Ammon's horn (tissue), 1 donor: ENCODE measurements at regions not wholly inside any gene's neighbourhood (a gene's known extent, or its start where the extent isn't known, plus 50 kb on each side); places are given as distances from the start of the nearest gene placed in this dataset.
"Not testable (repeated sequence)": the region's sequence is repeated elsewhere in the genome, so short reads cannot be mapped to it uniquely, and the experiment has no call there.

ENCODE experiments used
- DNase-seq: peaks from one replicate; pipeline ENCODE4 v3.0.0-alpha.2; 2016; ENCODE audit warnings: low spot score

DNA sequence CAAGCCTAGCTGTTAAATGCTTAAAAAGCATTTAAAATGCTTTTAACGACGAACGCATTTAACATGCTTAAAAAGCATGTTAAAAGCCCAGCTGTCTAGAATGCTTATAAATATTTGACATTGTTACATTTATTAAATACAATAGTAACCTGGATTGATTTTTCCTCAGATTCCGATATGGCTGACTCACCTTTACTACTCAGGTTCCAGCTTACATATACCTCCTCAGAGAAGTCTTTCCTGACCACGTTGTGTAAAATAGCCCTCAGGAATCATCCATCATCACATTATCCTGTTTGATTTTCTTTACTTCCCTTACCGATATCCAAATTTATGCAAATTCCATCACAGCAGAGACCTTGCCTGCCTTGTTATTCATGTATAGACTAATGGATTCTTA, 51.4 kb downstream of the SLC41A2 start:
- DNase-seq: no peak

DNA sequence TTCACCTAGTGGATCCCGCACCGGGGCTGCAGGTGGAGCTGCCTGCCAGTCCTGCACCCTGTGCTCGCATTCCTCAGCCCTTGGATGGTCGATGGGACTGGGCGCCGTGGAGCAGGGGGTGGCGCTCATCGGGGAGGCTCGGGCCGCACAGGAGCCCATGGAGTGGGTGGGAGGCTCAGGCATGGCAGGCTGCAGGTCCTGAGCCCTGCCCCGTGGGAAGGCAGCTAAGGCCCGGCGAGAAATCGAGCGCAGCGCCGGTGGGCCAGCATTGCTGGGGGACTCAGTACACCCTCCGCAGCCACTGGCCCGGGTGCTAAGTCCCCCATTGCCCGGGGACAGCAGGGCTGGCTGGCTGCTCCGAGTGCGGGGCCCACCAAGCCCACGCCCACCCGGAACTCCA, 52.6 kb downstream of the SLC41A2 start:
- DNase-seq: not testable (repeated sequence)

DNA sequence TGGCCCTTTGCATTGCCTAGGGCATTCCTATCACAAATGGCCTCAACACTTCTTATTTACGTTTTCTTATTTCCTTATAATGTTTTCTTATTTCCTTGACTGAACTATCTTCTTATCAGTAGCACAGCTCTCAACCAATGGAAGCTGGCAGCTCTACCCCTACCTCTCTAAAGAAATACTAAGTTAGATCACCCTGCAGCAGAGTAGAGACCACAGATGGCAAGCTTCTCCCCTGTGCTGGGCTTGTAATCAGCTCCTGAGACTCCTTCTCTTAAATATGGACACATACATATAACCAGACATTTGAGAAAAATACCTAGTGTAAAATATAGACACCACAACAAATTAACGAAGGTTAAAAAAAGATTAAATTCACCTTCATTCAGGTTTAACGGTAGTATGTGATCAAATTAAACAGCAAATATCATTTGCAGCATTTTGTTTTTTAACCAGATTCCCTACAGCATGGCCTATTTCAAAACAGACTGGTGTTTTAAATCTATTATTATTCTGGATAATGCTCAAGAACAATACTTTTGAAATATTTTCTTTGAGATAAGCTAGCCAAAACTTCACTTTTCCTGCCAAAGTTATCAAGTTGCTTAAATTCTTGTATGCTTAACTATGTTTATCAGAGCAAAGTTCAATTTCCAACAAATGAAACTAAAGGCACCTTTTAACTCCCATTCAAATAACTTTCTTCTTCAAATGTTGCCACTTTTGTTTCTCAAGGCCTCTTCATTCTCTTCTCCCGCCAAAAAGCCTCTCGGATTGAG, 54.3 kb downstream of the SLC41A2 start:
- no peak for DNase-seq

DNA sequence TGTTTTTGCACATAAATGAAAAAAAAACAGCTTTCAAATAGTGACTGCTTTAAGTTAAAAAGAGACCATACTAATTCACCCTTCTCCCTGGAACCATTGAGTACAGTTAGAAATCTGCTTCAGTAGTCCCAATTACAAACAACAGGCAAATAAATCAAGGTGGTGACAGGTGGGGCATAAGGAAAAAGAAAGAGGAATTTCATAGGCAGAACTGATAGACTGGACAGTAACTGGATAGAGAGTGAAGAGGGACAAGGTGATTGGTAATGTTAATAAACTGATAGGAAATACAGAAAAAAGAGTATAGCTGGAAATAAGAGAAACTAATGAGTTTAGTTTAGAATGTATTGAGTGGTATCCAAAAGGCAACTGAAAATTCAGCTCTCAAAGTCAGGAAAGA, 56.0 kb downstream of the SLC41A2 start:
- no peak for DNase-seq

DNA sequence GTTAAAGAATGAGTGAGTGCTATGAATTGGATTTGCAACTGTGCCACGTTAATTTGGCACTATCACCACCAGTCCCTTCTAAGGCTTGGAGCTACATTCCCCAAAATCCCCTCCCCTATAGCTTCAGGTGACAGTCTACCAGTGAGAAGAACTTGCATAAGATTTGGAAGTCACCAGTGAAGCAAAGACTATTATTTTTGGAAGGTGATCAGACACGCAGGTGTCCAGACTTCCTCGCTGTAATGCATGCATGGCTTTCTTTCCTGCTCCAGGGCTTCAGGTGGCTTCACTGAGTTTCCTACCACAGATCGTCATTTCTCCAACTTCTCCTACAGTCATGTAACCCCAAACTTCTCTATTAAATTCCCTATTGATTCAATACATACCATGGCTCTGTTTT, 61.4 kb downstream of the SLC41A2 start:
- no peak for DNase-seq

DNA sequence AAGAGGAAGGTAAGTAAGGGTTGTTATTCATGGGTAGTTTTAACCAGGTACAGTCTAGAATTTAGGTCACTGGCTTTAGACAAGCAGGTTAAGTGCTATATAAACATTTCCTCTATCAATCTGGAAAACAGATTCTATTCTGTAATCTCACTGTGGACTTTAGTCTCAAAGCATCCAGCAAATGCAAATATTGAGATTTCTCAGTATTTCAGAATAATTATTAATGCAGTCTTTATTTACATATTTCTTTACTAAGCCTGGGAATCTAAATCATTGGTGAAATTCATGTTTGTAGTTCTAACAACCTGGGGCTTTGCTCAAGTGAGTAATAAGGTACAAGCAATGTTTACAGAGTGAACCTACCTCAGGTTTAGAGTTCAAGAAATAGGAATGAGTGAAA, 61.9 kb downstream of the SLC41A2 start:
- no peak for DNase-seq

DNA sequence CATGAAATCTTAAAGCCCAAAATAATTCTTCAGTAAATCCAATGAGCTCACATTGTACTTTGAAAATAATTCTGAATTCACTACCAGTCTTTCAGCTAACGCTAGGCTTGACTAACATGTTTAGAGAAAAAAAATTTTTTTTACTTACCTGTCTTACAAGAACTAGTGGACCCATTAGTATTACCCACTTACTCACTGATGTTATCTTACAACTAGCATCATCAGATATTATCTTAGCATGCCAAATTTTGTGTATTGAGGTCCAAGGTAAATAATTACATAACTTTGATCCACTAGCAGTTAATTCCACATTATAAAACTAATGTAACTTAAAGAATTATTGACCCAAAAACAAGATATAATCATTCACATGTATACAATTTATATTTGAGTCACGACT, 62.7 kb downstream of the SLC41A2 start:
- no peak for DNase-seq

DNA sequence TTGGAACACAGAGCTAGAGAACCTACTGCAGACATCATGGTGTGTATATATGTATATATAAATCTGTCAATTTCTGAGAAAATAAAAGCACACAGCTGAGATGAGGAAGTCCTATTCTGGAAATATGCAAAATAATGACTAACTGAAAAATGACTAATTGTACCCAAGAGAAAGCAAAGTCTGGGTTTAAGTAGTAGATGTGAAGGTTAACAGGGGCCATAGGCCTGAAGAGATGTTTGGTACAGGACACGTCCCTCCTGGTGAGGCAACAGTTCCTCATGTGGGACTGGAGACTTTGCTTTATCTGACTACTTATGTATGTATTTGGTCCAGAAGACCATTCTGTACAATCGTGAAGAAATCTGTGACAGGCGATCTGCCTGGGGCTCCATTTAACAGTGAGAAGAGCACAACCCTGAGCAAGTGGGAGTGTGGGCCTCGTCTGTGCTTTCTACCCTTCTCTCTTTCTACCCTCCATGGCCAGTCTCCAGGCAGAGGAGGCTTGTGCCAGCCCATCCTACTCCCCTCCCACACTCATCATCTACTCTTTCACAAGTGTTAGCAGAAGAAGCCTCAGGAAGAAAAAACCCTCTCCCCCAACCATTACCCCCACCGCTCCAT, 67.5 kb downstream of the SLC41A2 start:
- no peak for DNase-seq

DNA sequence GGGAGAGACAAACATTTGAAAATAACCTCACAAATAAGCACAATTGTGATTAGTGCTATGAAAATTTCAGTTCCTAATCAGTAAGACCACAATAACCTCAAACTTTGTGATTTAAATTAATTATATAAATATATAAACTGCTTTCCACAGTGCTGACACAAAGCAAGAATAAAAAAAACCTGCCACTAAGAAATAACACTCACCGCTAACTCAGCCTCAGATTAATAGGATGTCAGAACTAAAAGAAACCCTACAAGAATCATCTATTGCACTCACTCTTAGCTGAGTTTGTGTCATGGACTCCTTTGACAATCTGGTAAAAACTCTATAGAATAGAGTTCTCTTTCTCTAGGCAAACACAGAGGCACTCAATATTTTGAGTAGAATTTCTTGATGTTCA, 68.4 kb downstream of the SLC41A2 start:
- no peak for DNase-seq

DNA sequence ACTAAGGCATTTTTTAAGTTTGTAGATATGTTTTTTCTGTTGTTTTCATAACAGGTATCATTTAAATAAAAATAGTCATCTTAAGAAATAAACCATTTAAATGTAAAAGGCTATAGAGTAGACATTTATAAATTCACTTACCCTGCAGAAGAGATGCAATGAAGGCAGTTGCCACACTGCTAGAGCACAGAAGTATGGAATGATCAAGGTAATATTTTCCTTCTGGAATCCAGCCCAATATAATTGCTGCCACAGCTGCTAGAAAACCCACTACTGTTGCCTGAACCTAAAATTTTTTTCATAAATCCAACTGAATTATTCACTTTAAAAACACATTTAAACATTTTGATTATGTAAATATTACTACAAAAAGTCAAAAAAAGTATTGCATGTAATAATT, 69.2 kb downstream of the SLC41A2 start:
- DNase-seq: no peak

DNA sequence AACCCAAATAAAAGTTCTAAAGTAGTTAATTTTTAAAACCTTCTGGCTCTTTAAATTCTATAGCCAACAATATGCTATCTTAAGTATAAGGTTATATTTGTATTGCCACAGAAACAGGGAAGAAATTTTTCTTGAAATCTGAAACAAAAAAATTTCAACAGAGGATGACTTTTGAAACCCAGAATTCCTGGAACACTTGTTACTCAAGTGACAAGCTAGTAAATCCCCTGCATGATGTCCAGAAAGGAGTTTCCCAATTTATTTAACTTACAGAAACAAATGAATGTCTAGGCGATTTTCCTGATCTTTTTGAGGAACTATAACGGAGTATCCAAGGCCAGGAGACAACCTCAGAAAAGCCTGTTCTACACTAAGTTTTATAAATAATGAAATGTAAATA, 69.6 kb downstream of the SLC41A2 start:
- DNase-seq: no peak

DNA sequence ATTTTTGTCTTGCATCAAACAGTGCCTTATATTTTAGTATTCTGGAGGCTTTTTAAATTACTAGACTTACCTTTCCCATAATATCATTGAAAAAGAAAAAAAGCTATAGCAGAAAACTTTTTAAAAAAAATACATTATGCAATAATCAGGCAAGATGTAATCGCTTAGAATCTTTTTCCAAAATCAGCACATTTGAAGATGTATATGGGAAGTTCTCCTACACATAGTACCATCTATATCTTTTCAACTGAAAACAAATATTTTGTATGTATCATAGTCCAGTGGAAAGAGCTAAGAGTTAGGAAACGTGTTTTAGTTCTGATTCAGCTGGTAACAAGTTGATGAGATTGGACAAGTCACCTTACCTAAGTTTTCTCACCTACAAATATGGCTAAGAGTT, 70.6 kb downstream of the SLC41A2 start:
- DNase-seq: no peak

DNA sequence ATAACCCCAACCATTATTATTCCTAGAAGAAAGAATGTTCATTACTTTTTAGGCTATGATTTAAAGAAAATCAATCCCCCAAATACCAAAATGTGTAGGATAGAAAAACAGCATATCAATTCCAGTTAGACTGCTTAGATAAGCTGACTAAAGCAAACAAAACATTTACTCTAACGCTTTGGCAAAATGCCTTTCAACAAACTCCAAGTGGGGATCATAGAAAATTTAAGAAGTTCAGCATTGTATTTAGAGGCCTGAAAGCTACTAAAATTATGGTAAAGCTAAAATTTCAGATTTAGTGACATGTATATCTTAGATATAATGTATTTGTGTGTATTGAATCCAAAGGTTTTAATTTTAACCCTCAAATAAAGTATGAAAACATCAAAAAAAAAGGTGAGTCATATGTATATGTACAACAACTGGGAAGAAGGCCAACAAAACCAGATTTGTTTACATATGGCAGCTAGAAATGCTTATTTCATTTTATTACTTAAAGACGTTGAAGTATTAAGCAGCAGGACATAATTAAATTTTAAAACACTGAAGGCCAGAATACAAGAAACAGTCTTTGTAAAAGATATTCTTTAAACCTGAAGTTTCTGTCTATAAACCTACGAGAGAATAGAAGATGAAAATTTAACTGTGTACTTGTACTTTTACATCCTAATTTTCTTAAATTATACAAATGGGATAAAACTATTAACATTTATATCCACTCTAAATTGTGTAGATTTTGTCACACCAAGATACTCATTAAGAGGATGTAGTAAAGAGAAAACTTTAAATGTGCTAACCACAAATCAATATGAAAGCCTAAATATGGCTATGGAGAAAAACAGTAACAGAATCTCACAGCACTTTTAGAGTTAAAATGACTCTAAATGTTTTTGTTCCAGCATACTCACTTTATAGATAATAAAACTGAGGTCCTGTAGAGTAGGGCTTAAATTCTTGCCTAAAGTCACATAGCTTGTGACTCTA, 71.4 kb downstream of the SLC41A2 start:
- no peak for DNase-seq

DNA sequence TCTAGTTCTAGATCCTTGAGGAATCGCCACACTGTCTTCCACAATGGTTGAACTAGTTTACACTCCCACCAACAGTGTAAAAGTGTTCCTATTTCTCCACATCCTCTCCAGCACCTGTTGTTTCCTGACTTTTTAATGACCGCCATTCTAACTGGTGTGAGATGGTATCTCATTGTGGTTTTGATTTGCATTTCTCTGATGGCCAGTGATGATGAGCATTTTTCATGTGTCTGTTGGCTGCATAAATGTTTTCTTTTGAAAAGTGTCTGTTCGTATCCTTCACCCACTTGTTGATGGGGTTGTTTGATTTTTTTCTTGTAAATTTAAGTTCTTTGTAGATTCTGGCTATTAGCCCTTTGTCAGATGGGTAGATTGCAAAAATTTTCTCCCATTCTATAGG, 79.2 kb downstream of the SLC41A2 start:
- not testable (repeated sequence) for DNase-seq

DNA sequence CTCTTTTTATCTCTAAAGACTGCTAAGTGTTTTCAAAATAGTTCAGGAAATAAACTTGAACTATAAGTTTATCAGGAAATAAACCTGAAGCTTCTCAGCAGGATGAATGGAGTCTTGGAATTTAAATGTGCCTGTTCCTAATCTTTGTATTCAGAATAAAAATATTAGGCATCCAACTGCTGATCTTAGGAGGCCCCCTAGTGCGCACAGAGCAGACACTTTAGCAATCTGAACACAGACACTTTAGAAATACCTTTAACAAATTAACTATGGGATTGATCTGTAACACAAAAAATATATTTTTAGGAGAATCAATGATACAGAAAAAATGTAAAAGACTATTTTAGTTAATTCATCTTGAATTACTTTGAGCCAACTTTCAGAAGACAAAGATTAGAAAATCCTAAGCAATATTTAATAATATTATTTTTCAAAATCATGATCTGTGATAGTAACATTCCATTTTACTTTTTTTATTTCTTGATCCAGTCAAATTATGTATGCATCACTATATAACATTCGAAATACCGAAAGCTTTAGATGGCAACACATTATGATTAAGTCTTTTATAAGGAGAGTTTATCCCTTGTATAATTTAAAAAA, 80.9 kb downstream of the SLC41A2 start:
- DNase-seq: peak; percentile 47

DNA sequence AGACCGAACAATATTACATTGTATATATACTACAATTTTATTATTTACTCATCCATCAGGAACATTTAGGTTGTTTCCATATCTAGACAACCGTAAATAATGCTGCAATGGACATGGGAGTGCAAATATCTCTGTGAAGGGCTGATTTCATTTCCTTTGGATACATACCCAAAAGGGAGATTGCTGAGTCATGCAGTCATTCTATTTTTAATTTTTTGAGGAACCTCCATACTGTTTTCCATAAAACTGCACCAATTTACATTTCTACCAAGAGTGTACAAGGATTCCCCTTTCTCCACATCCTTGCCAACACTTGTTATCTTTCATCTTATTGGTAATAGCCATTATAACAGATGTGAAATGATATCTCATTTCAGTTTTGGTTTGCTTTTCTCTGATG, 84.7 kb downstream of the SLC41A2 start:
- DNase-seq: no peak

DNA sequence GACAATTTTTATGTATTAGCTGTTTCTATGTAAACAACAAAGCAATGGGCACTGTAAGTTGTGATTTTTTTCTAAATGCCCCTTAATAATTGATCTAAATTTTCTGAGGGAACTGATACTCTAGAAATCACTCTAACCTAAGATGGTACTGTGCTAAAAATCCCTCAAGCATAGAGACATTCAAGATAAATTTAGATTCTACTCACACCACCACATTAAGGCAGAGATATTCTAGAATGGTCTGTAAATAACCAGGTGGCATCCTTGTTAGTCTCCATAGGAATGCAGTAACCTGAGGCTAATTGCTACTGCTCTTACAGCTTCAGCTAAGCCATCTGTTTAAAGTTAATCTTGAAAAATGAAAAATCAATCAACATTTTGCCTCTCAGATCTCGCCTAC, 87.3 kb downstream of the SLC41A2 start:
- no peak for DNase-seq

DNA sequence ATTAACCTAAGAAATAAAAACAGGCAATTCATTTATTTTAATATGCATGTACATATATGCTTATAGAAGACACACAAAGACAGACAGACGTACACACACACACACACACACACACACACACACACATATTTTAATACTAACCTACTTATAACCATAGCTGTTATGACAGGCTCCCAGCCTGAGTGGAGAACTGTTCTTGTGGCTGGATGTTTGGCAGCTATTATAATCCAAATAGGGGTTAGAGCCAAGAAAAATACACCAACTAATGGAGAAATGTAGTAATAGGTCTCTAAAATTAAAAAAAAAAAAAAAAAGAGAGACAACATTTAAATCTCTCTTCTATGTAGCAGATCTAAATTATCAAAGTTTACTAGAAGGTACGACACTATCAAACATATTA, 91.8 kb downstream of the SLC41A2 start:
- DNase-seq: no peak

DNA sequence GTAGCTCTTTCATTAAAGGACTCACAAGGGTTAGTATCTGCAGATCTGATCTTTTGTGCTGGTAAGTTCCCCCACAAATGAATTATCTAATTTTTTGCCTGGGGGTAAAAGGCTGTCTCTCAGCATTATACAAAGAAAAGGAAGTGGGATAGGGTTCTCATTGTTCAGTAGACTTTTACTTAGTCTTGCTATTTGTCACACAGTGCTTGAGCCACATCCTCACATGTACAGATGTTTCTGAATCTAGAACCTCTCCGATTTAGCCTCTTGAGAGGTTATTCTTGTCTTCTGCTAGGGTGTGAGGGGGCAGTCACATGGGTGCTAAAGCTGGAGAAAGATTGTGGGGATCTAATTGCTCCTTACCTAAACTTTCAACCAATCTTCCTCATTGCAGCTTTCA, 93.0 kb downstream of the SLC41A2 start:
- DNase-seq: peak; percentile 3

DNA sequence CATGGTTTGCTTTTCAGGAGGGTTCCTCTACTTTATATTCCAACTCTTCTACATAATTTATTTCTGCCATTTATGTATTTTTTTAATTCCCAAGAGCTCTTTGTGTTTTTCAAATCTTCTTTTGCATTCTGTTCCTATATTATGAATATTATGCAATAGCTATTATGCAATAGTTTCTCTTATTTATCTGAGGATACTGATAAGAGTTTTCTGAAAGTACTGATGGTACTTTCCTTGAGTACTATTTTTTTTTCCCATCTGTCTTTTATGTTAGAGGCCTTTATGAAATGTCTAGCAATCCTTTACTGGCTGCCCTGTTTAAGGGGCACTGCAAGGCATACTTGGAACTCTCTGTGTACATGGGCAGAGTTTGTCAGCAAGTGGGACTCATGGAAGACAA, 93.4 kb downstream of the SLC41A2 start:
- no peak for DNase-seq

DNA sequence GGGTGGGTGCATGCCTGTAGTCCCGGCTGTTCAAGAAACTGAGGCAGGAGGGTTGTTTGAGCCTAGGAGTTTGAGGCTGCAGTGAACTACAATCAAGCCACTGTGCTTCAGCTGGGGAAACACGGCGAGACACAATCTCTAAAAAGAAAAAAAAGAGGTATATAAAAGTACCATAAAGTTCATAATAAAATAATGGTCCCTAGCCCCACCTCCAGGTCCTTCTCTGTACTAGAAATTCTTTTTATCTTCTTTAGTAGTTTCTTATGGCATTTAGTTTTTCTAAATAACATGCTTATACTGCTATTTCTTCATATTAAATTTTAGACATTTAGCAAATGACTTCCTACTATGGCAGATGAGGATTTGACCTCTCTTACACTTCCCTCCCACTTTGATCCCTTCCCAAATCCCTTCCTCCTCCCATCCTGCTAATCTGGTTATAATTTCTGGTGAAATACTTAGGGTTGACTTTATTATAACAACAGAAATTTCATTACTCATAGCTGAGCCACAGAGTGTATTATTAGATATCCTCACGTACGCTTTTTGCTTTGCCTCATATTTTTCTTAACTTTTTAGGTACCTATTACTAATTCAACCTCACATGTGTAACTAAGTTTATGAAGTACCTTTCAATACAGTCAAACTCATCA, 94.7 kb downstream of the SLC41A2 start:
- no peak for DNase-seq
